ENCODE measurements at regions not wholly inside any gene's neighbourhood (a gene's known extent, or its start where the extent isn't known, plus 50 kb on each side); places are given as distances from the start of the nearest gene placed in this dataset.

DNA sequence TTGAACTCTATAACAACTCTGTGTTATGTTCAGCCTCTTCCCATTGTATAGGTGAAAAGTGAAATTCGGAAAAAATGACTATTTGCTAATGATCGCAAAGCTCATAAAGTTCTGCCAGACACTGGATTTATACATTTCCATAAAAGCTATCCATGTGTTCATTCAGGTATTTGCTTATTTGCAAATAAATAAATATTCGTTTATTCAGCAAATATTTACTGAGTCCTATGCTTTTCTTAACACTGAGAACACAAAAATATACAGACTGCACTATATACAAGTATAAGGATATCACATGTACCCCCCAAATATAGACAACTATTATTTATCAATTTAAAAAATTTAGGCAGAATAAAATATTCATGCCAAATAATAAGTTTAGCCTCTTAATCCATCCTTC, 63.2 kb upstream of the ATP8B1 start:
- no peak overlapping the region for H3K27ac ChIP-seq
- TF ChIP-seq, protein P1, sequence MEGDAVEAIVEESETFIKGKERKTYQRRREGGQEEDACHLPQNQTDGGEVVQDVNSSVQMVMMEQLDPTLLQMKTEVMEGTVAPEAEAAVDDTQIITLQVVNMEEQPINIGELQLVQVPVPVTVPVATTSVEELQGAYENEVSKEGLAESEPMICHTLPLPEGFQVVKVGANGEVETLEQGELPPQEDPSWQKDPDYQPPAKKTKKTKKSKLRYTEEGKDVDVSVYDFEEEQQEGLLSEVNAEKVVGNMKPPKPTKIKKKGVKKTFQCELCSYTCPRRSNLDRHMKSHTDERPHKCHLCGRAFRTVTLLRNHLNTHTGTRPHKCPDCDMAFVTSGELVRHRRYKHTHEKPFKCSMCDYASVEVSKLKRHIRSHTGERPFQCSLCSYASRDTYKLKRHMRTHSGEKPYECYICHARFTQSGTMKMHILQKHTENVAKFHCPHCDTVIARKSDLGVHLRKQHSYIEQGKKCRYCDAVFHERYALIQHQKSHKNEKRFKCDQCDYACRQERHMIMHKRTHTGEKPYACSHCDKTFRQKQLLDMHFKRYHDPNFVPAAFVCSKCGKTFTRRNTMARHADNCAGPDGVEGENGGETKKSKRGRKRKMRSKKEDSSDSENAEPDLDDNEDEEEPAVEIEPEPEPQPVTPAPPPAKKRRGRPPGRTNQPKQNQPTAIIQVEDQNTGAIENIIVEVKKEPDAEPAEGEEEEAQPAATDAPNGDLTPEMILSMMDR (conservative IDR thresholded peaks at IDR 0.05; ENCODE audit: low read depth, low read length), result no peak
- H4K20me1 ChIP-seq (ENCODE audit: insufficient read depth), result no peaks in the 10 kb centered on the region
- no peak overlapping the region for H3K4me2 ChIP-seq
- no peaks in the 10 kb centered on the region for H3K27me3 ChIP-seq (ENCODE audit: insufficient read depth, low read depth)
- H3K36me3 ChIP-seq (ENCODE audit: insufficient read depth), result no peaks in the 10 kb centered on the region
- no peak overlapping the region for H2AFZ ChIP-seq (ENCODE audit: low read depth)
- H3K79me2 ChIP-seq (ENCODE audit: insufficient read depth, low read depth), result no peaks in the 10 kb centered on the region
- H3K4me1 ChIP-seq (ENCODE audit: low read depth, poor library complexity, severe bottlenecking), result no peaks in the 10 kb centered on the region
- no peak overlapping the region for H3K9ac ChIP-seq
- no peak overlapping the region for H3K4me3 ChIP-seq (IDR thresholded peaks at IDR 0.05; ENCODE audit: insufficient read depth, low read depth, low read length)

DNA sequence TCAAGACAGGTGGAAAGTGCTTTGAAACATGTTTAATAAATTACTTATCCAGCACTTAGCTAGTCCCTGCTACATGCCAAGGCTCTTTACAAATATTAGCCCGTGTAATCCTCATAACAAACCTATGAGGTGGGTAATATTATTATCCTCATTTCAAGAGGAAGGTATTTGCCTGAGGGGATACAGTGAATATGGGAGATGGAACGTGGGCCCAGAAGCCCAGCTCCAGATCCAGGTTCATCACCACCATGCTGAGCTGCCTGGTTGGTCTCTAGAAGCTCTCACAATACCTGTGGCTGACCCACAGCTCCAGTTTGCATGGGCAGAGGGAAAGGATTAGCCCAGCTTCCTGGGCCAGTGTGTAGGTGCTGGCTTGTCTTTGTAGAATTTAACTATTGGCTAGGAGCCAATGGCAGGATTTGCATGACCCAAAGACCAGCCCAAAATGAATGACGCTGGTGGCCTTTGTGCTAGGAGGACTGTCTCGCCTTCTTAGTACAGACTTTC, 61.6 kb upstream of the ATP8B1 start:
- no peak overlapping the region for H3K4me2 ChIP-seq
- H3K9ac ChIP-seq, result no peak overlapping the region
- no peaks in the 10 kb centered on the region for H3K4me1 ChIP-seq (ENCODE audit: low read depth, poor library complexity, severe bottlenecking)
- H4K20me1 ChIP-seq (ENCODE audit: insufficient read depth), result no peaks in the 10 kb centered on the region
- no peaks in the 10 kb centered on the region for H3K36me3 ChIP-seq (ENCODE audit: insufficient read depth)
- H3K27me3 ChIP-seq (ENCODE audit: insufficient read depth, low read depth), result no peaks in the 10 kb centered on the region
- no peak overlapping the region for H2AFZ ChIP-seq (ENCODE audit: low read depth)
- no peak overlapping the region for H3K27ac ChIP-seq
- no peaks in the 10 kb centered on the region for H3K79me2 ChIP-seq (ENCODE audit: insufficient read depth, low read depth)
- H3K4me3 ChIP-seq (IDR thresholded peaks at IDR 0.05; ENCODE audit: insufficient read depth, low read depth, low read length), result no peak overlapping the region
- TF ChIP-seq, protein P1 (conservative IDR thresholded peaks at IDR 0.05; ENCODE audit: low read depth, low read length), result no peak

DNA sequence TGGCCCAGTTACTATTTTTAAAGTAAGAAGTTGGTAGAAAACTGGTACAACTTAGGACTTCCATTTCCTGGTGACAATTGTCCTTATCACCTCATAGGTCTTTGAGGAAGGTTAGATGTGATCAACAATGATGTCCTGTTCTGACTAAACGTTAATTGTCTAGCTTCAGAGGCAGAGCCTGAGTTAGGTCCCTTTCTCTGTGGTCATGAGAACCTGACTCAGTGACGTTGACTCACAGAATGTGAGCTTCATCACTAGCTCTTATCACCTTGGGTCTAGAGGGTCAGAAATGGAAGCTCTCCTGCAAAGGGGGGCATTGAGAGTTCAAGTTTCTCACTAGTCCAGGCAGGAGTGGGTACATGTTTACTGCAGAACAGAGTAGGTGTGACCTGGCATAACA, 60.6 kb upstream of the ATP8B1 start:
- no peaks in the 10 kb centered on the region for H4K20me1 ChIP-seq (ENCODE audit: insufficient read depth)
- H3K79me2 ChIP-seq (ENCODE audit: insufficient read depth, low read depth), result no peaks in the 10 kb centered on the region
- no peak overlapping the region for H3K9ac ChIP-seq
- H3K4me1 ChIP-seq (ENCODE audit: low read depth, poor library complexity, severe bottlenecking), result no peaks in the 10 kb centered on the region
- H3K27me3 ChIP-seq (ENCODE audit: insufficient read depth, low read depth), result no peaks in the 10 kb centered on the region
- no peak overlapping the region for H3K27ac ChIP-seq
- TF ChIP-seq, protein P1 (conservative IDR thresholded peaks at IDR 0.05; ENCODE audit: low read depth, low read length), result no peak
- no peak overlapping the region for H3K4me2 ChIP-seq
- no peak overlapping the region for H2AFZ ChIP-seq (ENCODE audit: low read depth)
- no peaks in the 10 kb centered on the region for H3K36me3 ChIP-seq (ENCODE audit: insufficient read depth)
- H3K4me3 ChIP-seq (IDR thresholded peaks at IDR 0.05; ENCODE audit: insufficient read depth, low read depth, low read length), result no peak overlapping the region

DNA sequence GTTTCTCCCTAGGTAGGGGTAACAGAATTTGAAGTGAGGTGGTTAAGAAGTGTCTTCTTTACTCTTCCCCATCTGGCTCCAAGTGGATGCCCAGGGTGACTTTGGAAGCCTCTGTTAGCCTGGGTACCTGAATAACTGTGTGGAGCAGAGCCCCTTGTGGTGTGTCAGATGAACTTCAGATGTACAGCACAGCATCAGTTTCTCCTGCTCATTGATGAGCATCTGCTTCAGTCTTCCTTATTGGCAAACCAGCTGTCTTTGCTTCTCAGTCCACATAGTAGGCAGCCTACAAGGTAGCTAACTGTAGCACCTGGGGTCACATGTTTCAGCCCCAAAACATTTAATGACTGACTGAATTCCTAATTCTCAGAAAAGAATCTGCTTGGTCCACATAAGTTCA, 56.2 kb upstream of the ATP8B1 start:
- H4K20me1 ChIP-seq (ENCODE audit: insufficient read depth), result no peaks in the 10 kb centered on the region

More for the DNA sequence above, 56.2 kb upstream of the ATP8B1 start:
- Histone ChIP-seq H3K27me3 (ENCODE audit: insufficient read depth, low read depth) (no peaks in the 10 kb centered on the region), H3K36me3 (ENCODE audit: insufficient read depth) (no peaks in the 10 kb centered on the region), H3K4me1 (ENCODE audit: low read depth, poor library complexity, severe bottlenecking) (no peaks in the 10 kb centered on the region), H3K9ac (no peak overlapping the region), H3K27ac (no peak overlapping the region), H3K4me2 (no peak overlapping the region), H3K4me3 (IDR thresholded peaks at IDR 0.05; ENCODE audit: insufficient read depth, low read depth, low read length) (no peak overlapping the region), H2AFZ (ENCODE audit: low read depth) (no peak overlapping the region), H3K79me2 (ENCODE audit: insufficient read depth, low read depth) (no peaks in the 10 kb centered on the region)
- TF ChIP-seq, protein P1 (conservative IDR thresholded peaks at IDR 0.05; ENCODE audit: low read depth, low read length), result peak; percentile 88

All from KMS-11 (cell line).